LoVo (cell line): ENCODE measurements at regions not wholly inside any gene's neighbourhood (a gene's known extent, or its start where the extent isn't known, plus 50 kb on each side); places are given as distances from the start of the nearest gene placed in this dataset.
A peak's percentile ranks its signal among the peaks of the same experiment; 100 is the strongest.

Experiments used
- DNase-seq: peaks from one replicate; pipeline ENCODE4 v3.0.0-alpha.2; 2016; ENCODE audit warnings: low spot score

- DNase-seq, result no peak
Observed at GRCh38 chr13:106660746-106661625, 93.0 kb upstream of the ARGLU1 start.

DNA sequence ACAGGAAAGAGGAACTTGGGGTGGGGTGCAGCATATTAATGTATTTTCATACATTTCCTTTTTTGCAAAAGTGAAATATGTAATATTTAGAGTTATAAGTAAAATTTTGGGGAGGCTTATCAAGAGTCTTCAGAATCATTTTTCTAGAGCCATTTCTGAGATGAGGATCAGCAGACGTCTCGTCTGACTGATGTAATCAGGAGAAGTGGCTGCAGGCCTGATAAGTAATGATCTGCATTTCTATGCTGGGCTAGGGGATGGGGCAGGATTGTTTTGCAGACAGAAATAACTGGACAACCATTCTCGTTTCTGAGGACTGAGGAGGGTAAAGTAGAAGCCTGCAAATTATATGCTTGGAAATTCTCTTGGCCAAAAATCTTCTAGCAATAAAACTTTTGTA lies 89.2 kb upstream of the ARGLU1 start:
- DNase-seq, result no peak

GRCh38 chr13:106656186-106656585 lies 88.2 kb upstream of the ARGLU1 start:
- DNase-seq, result no peak

- DNase-seq, result no peak
Observed at GRCh38 chr13:106651442-106651841, 83.5 kb upstream of the ARGLU1 start.

GRCh38 chr13:106650690-106651205 lies 82.8 kb upstream of the ARGLU1 start:
- DNase-seq, result no peak

GRCh38 chr13:106649495-106649894 lies 81.6 kb upstream of the ARGLU1 start:
- DNase-seq, result peak; percentile 25

- no peak for DNase-seq
Observed at GRCh38 chr13:106640515-106640914, 72.6 kb upstream of the ARGLU1 start.

- no peak for DNase-seq
Observed at GRCh38 chr13:106637519-106637918, 69.6 kb upstream of the ARGLU1 start.

DNA sequence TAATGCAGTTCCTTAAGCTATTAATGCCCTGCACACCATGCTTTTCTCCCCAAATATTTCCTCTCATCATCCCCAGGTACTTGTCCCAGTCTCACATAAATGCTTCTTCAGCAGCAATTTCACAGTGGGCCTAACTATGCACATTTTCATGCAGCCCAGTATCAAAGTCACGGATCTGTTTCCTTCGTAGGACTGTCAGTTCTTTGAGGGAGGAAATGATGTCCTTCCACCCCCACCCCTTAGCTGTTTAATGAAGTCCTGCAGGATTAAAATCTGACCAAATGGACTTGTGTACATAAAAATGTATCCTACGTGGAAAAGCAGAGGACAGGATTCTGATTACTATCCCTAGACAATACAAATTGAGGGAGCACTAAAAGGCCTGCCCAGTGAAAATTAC lies 68.6 kb upstream of the ARGLU1 start:
- no peak for DNase-seq

DNA sequence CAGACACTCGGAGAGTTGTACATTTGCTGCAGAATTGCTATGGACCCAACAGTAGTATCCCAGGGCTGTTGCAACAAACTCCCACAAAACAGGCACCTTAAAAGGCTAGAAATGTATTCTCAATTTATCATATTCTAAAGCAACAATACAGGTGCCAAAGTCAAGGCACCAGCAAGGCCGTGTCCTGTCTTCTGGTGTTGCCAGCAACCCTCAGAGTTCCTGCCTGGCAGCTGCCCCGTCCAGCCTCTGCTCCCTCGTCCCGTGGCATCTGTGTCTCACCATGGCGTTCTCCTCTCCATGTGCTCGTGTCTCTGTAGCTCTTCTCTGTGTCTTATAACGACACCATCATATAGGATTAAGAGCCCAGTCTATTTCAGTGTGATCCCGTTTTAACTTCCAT lies 67.7 kb upstream of the ARGLU1 start:
- no peak for DNase-seq

DNA sequence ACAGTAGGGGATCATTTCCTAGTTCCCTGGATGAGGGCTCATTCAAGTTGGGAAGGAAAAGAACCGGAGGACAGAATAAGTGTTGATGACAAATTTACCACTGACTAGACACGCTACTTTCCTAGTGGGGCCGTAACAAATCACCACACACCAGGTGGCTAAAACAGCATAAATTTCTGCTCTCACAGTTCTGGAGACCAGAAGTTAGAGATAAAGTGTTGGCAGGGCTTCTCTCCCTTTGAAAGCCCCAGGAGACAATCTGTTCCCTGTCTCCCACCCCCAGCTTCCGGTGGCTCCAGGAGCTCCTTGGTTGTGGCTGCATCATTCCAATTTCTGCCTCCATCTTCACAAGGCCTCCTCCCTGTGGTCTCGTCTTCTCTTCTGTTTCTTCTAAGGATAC lies 65.4 kb upstream of the ARGLU1 start:
- DNase-seq, result no peak

- no peak for DNase-seq
Observed at GRCh38 chr13:106630650-106631049, 62.7 kb upstream of the ARGLU1 start.

DNA sequence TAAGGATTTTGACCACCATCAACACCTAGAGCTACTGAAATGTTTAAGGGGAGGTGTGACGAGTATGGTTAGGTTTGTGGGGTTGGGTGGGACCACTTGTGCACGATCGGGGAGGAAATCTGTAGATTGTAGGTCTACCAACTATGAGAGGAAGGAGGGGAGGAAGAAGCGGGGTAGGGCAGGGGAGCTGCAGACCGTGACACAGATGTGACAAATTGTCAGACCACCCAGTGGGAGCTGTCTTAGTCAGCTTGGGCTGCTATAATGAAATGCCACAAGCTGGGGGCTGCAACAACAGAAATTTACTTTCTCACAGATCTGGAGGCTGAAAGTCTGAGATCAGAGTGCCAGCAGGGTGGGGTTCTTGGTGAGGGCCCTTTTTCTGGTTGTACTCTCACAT lies 62.2 kb upstream of the ARGLU1 start:
- DNase-seq, result no peak

DNA sequence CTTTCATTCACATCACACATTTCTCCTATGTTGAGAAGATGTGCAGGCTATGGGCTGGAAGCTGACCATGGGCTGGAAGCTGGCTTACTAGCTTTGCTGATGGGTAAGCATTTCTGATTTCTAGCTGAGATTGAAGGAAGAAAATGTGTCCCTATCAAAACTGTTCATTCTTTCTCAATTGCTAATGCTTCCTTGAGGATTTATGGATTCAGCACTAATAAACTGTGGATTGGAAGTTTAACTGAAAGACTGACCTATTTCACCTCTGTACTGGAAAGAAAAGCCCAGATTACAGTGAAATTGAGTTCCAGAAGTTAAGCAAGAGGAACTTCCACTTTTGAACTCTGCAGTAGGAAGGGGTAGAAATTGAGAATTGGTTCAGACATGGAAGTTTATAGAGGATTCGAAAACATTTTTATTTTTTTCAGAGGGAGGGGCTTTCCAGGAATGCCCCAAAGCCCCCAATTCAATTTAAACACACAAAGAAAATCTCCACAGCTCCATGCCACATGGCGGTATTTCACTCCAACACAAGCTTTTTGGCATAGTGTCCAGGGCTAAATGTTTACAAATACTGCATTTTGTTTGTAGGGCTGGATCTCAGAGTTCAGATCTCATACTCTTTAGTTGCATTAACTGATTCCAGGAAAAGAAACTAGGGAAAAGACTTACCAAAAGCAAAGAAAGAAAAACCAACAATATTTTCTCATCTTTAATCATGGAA lies 61.2 kb upstream of the ARGLU1 start:
- no peak for DNase-seq

DNA sequence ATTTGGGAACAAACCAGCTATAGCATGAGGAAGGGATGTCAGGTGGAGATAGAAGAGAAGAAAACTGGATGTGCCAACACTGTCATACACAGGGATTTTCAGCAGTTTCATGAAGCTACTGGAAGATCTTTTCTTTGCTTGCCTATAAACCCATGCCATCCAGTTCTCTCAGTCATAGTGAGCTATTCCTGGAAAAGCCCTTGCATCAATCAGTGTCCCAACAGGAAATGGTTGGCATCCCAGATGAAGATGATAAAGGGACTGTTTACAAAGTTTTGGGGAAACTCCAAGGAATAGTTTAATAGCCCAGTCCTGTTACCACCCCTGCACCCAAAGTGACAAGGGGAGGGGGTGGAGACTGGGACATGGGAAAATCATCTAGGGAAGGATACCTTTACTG lies 58.5 kb upstream of the ARGLU1 start:
- DNase-seq, result no peak

DNA sequence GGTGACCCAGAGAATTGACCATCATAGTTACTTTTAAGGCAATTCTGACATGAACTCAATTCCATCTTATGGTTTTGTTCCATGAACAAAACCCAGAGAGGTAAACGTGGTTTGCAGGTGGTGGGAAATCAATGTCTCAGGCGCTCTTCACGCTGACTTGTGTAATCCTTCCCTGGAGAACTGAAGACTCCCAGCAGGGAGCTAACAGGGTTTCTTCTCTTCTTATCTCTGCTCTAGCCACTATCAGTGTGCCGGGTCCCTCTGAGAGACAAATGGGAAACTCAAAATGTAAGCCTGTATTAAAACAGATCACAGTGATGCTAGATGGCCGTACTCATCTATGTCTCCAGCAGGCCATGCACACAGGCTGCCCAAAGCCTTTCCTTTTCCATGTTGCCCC lies 57.6 kb upstream of the ARGLU1 start:
- DNase-seq, result no peak

GRCh38 chr13:106623799-106624460 lies 56.0 kb upstream of the ARGLU1 start:
- no peak for DNase-seq

DNA sequence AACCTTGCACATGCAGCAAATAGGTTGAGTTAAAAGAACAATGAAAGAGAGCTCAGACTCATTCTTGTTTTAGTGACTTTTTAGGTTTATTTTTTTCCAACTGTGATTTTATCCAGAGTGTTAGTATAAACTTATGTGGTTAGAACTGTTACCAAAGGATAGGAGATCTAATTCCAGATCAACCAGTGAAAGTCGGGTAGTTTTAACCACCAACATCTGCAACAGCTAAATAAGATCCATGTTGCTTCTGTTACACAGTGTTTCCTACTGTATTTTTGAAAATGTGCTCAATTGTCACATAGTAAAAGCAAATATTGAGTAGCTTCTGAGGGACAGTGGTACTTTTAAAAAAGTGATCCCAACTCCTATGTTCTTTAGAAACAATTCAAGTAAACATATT lies 53.9 kb upstream of the ARGLU1 start:
- no peak for DNase-seq

DNA sequence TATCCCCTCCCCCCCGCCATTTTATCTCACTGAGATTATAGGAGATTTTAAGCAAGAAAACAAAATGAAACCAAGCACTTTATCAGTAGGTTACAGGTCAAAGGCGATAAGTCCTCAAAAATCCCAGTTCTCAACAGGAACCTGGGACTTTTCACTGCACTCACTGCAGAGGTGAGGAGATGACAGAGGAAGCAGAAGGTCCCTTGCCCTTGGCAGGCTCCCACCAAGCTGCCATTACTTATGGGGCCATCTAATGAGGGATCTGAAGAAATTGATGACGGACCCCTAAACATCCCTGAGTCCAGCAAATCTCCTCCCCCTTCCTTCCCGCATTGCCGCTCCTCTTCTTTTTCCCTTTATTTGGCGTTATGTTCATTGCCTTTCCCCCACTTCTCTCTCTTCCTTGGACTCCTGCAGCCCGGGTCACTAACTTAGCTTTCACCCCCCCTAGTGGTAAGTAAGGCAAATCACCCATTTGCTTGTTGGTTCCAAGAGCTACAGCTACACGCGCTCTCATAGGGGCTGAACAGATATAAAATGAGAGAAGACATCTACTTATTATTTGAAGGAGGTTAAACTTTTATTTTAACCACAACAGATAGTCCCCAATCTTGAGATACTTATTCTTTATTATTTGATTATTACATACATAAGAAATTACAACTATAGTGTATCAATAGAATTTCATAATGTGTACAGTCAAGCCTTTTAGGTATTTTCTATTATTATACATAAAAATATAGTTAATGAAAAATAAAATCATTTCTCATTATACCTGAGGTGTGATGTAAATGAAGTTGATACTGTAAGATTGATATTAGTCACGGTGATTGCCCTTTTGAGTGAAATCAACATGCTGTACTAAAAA lies 52.0 kb upstream of the ARGLU1 start:
- peak; percentile 68 for DNase-seq
